ENCODE measurements at regions not wholly inside any gene's neighbourhood (a gene's known extent, or its start where the extent isn't known, plus 50 kb on each side); places are given as distances from the start of the nearest gene placed in this dataset.

DNA sequence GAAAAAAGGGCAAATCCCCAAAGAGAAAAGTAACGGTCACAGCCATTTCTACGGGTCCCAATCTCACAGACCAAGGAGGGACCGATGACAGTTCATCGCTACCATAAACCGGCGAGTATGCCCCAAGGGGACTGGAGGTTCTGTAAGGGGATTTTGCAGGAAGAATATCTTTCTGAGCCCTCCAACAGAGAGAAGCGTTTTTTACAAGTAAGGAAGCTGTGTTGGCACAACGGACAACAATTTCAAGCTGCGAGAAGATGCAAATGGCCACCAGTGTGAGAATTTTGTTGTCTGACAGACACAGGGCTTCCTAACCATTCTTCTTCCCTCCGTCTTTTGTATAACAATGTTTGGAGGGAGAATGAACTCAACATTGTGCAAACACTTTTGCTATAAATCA lies 1043.1 kb downstream of the ADGRL2 start:
- intact Hi-C loops (cut with micrococcal nuclease; ENCODE audit: unreplicated experiment) (loop anchor here (5.0 kb wide), 1 partner anchor 52 kb away; no protein-coding TSS in a partner anchor), in situ Hi-C loops (cut with MboI) (no loop called here)
- H3K9ac ChIP-seq (ENCODE audit: control insufficient read depth, insufficient read depth, low read length), result no peak overlapping the region
- ChIA-PET RAD21 (ENCODE audit: unreplicated experiment) (no interaction called here), POLR2A (no interaction called here), SMC1A (ENCODE audit: uncharacterized antibody, unreplicated experiment) (interaction anchor here (1.5 kb wide), 1 partner anchor 12 kb away, joined by 3 read pairs; no protein-coding TSS in a partner anchor), CTCF (no interaction called here)
- no peak overlapping the region for H3K27ac ChIP-seq (ENCODE audit: control insufficient read depth, insufficient read depth)
- no peaks in the 10 kb centered on the region for H4K20me1 ChIP-seq (ENCODE audit: control insufficient read depth, insufficient read depth)
- H3K27me3 ChIP-seq (replicated peaks in 1 of 2; ENCODE audit: control insufficient read depth in 2 of 2, insufficient read depth in 2 of 2, low read length in 1 of 2), result no peaks in the 10 kb centered on the region
- DNase-seq (ENCODE audit: low read depth, low spot score) (no peak), ATAC-seq (no peak), FAIRE-seq (no peak)
- no peaks in the 10 kb centered on the region for H3K79me2 ChIP-seq (ENCODE audit: control insufficient read depth, insufficient read depth, low read length)
- H3K4me3 ChIP-seq, result no peak overlapping the region
- 53% methylated on average over 10 of the region's 10 CpGs for WGBS (ENCODE audit: insufficient coverage, insufficient replicate concordance, low lambda C conversion rate, missing lambda C conversion rate)
- H2AFZ ChIP-seq (ENCODE audit: control insufficient read depth, low read depth, low read length), result no peak overlapping the region
- TF ChIP-seq CBX5 (IDR thresholded peaks at IDR 0.05; ENCODE audit: low read depth) (no peak), MYC (IDR thresholded peaks at IDR 0.05; ENCODE audit: insufficient read depth, insufficient read length, insufficient replicate concordance, low read length, severe bottlenecking) (no peak), NFXL1 (IDR thresholded peaks at IDR 0.05; ENCODE audit: borderline replicate concordance) (no peak), RFX5 (IDR thresholded peaks at IDR 0.05; ENCODE audit: low read depth, low read length) (no peak), NFIC (IDR thresholded peaks at IDR 0.05; ENCODE audit: low read depth, low read length) (no peak), RUNX3 (IDR thresholded peaks at IDR 0.05; ENCODE audit: low read length) (no peak), CREB1 (IDR thresholded peaks at IDR 0.05; ENCODE audit: low read depth) (no peak), ZZZ3 (IDR thresholded peaks at IDR 0.05; ENCODE audit: control insufficient read depth, insufficient read length, low read depth) (no peak), RCOR1 (conservative IDR thresholded peaks at IDR 0.05; ENCODE audit: low read depth, low read length) (no peak), SREBF1 (IDR thresholded peaks at IDR 0.05; ENCODE audit: low read length) (no peak), NBN (IDR thresholded peaks at IDR 0.05) (no peak)
- TF ChIP-seq, protein P1, sequence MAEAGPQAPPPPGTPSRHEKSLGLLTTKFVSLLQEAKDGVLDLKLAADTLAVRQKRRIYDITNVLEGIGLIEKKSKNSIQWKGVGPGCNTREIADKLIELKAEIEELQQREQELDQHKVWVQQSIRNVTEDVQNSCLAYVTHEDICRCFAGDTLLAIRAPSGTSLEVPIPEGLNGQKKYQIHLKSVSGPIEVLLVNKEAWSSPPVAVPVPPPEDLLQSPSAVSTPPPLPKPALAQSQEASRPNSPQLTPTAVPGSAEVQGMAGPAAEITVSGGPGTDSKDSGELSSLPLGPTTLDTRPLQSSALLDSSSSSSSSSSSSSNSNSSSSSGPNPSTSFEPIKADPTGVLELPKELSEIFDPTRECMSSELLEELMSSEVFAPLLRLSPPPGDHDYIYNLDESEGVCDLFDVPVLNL (IDR thresholded peaks at IDR 0.05; ENCODE audit: low read depth, low read length), result no peak
- TF ChIP-seq, protein P2, sequence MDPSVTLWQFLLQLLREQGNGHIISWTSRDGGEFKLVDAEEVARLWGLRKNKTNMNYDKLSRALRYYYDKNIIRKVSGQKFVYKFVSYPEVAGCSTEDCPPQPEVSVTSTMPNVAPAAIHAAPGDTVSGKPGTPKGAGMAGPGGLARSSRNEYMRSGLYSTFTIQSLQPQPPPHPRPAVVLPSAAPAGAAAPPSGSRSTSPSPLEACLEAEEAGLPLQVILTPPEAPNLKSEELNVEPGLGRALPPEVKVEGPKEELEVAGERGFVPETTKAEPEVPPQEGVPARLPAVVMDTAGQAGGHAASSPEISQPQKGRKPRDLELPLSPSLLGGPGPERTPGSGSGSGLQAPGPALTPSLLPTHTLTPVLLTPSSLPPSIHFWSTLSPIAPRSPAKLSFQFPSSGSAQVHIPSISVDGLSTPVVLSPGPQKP (IDR thresholded peaks at IDR 0.05; ENCODE audit: low read depth, low read length), result no peak
- TF ChIP-seq, protein P3, sequence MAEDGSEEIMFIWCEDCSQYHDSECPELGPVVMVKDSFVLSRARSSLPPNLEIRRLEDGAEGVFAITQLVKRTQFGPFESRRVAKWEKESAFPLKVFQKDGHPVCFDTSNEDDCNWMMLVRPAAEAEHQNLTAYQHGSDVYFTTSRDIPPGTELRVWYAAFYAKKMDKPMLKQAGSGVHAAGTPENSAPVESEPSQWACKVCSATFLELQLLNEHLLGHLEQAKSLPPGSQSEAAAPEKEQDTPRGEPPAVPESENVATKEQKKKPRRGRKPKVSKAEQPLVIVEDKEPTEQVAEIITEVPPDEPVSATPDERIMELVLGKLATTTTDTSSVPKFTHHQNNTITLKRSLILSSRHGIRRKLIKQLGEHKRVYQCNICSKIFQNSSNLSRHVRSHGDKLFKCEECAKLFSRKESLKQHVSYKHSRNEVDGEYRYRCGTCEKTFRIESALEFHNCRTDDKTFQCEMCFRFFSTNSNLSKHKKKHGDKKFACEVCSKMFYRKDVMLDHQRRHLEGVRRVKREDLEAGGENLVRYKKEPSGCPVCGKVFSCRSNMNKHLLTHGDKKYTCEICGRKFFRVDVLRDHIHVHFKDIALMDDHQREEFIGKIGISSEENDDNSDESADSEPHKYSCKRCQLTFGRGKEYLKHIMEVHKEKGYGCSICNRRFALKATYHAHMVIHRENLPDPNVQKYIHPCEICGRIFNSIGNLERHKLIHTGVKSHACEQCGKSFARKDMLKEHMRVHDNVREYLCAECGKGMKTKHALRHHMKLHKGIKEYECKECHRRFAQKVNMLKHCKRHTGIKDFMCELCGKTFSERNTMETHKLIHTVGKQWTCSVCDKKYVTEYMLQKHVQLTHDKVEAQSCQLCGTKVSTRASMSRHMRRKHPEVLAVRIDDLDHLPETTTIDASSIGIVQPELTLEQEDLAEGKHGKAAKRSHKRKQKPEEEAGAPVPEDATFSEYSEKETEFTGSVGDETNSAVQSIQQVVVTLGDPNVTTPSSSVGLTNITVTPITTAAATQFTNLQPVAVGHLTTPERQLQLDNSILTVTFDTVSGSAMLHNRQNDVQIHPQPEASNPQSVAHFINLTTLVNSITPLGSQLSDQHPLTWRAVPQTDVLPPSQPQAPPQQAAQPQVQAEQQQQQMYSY (CRISPR knock-in tag; IDR thresholded peaks at IDR 0.05), result no peak
- TF ChIP-seq, protein P4, sequence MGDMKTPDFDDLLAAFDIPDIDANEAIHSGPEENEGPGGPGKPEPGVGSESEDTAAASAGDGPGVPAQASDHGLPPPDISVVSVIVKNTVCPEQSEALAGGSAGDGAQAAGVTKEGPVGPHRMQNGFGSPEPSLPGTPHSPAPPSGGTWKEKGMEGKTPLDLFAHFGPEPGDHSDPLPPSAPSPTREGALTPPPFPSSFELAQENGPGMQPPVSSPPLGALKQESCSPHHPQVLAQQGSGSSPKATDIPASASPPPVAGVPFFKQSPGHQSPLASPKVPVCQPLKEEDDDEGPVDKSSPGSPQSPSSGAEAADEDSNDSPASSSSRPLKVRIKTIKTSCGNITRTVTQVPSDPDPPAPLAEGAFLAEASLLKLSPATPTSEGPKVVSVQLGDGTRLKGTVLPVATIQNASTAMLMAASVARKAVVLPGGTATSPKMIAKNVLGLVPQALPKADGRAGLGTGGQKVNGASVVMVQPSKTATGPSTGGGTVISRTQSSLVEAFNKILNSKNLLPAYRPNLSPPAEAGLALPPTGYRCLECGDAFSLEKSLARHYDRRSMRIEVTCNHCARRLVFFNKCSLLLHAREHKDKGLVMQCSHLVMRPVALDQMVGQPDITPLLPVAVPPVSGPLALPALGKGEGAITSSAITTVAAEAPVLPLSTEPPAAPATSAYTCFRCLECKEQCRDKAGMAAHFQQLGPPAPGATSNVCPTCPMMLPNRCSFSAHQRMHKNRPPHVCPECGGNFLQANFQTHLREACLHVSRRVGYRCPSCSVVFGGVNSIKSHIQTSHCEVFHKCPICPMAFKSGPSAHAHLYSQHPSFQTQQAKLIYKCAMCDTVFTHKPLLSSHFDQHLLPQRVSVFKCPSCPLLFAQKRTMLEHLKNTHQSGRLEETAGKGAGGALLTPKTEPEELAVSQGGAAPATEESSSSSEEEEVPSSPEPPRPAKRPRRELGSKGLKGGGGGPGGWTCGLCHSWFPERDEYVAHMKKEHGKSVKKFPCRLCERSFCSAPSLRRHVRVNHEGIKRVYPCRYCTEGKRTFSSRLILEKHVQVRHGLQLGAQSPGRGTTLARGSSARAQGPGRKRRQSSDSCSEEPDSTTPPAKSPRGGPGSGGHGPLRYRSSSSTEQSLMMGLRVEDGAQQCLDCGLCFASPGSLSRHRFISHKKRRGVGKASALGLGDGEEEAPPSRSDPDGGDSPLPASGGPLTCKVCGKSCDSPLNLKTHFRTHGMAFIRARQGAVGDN (IDR thresholded peaks at IDR 0.05), result no peak
- H3K4me2 ChIP-seq (ENCODE audit: control insufficient read depth, insufficient read depth), result no peak overlapping the region
- H3K4me1 ChIP-seq (ENCODE audit: control insufficient read depth, insufficient read depth, low read length), result no peaks in the 10 kb centered on the region
- no peaks in the 10 kb centered on the region for H3K36me3 ChIP-seq (ENCODE audit: control insufficient read depth in 2 of 2, insufficient read depth in 2 of 2, low read length in 1 of 2)
- no TSS peak for BruUV-seq (replicated peaks)
- no peaks in the 10 kb centered on the region for H3K9me3 ChIP-seq (replicated peaks; ENCODE audit: control insufficient read depth, insufficient read depth, low read length)
